HG03159 (cell line): ENCODE measurements at regions not wholly inside any gene's neighbourhood (a gene's known extent, or its start where the extent isn't known, plus 50 kb on each side); places are given as distances from the start of the nearest gene placed in this dataset.

Source experiments
- ATAC-seq: cut with Tn5 transposase; IDR thresholded peaks from one replicate; pipeline ENCODE4 v1.9.1; 2021; ENCODE audit warnings: mild to moderate bottlenecking, moderate library complexity; ENCODE audit not compliant: unreplicated experiment

- ATAC-seq, result no peak
These were observed 673.8 kb upstream of the FANCL start for GRCh38 chr2:58914733-58915505.

GRCh38 chr2:58913082-58913726 is 672.1 kb upstream of the FANCL start:
- ATAC-seq, result no peak

GRCh38 chr2:58911877-58912276 is 670.8 kb upstream of the FANCL start:
- no peak for ATAC-seq

GRCh38 chr2:58908501-58909154 is 667.5 kb upstream of the FANCL start:
- ATAC-seq, result no peak

- no peak for ATAC-seq
These were observed 666.5 kb upstream of the FANCL start for GRCh38 chr2:58907644-58908043.

GRCh38 chr2:58906081-58906645 is 665.0 kb upstream of the FANCL start:
- ATAC-seq, result no peak

- ATAC-seq, result no peak
These were observed 663.0 kb upstream of the FANCL start for GRCh38 chr2:58904095-58904494.

GRCh38 chr2:58903427-58903826 is 662.3 kb upstream of the FANCL start:
- ATAC-seq, result no peak

GRCh38 chr2:58900246-58901027 is 659.3 kb upstream of the FANCL start:
- ATAC-seq, result no peak

GRCh38 chr2:58899692-58900091 is 658.6 kb upstream of the FANCL start:
- no peak for ATAC-seq

GRCh38 chr2:58896638-58897037 is 655.5 kb upstream of the FANCL start:
- ATAC-seq, result no peak

- no peak for ATAC-seq
These were observed 654.7 kb upstream of the FANCL start for GRCh38 chr2:58895857-58896256.

GRCh38 chr2:58893656-58894351 is 652.7 kb upstream of the FANCL start:
- ATAC-seq, result no peak

- ATAC-seq, result no peak
These were observed 650.8 kb upstream of the FANCL start for GRCh38 chr2:58891828-58892377.

- ATAC-seq, result no peak
These were observed 649.9 kb upstream of the FANCL start for GRCh38 chr2:58890865-58891525.

GRCh38 chr2:58886009-58886408 is 644.9 kb upstream of the FANCL start:
- ATAC-seq, result no peak

GRCh38 chr2:58879834-58880233 is 638.7 kb upstream of the FANCL start:
- no peak for ATAC-seq

GRCh38 chr2:58878778-58879177 is 637.7 kb upstream of the FANCL start:
- ATAC-seq, result no peak

GRCh38 chr2:58876126-58876525 is 635.0 kb upstream of the FANCL start:
- no peak for ATAC-seq

GRCh38 chr2:58875436-58875835 is 634.3 kb upstream of the FANCL start:
- ATAC-seq, result no peak
